ENCODE measurements at regions not wholly inside any gene's neighbourhood (a gene's known extent, or its start where the extent isn't known, plus 50 kb on each side); places are given as distances from the start of the nearest gene placed in this dataset.

DNA sequence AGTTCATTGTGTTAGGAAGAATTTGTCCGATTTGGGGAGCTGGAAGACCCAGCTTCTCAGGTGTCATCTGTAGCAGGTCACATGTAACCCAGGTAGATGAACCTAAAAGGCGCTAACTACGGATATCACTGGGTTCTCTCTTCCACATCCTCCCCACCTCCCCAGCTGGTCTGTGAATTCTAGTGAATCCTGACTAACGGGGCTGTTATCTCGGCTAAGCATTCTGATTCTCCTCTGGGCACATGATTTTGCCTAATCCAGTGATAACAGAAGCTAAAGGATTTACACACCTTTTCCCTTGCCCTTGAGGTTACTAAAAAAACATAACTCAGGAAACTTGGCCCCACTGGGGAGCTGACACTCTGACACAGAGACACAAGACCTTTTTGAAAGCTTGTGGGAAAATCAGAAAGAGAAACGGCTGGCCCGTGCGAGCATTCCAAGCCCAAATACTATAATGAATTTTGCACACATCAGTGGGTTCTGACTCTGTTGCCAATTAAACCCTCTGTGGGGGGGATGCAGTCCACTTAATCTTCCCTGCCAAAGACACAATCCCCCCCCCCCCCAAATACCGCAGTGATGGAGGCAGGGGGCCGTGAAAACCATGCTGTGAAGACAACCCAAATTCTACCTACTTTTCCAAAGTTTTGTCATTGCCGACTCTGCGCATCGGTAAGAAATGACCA is 81.0 kb upstream of the FZD10 start:
- Histone ChIP-seq H3K27me3 (ENCODE audit: control insufficient read depth, insufficient read depth, low read length) (peaks cover 10% of the 10 kb centered on the region), H3K4me1 (ENCODE audit: control insufficient read depth, insufficient read depth, low read length) (no peaks in the 10 kb centered on the region), H3K27ac (ENCODE audit: low read length) (no peak overlapping the region), H3K36me3 (ENCODE audit: control insufficient read depth, insufficient read depth, low read length) (no peaks in the 10 kb centered on the region), H3K4me3 (ENCODE audit: low read length) (no peak overlapping the region), H3K9me3 (ENCODE audit: control insufficient read depth, low read depth, low read length) (no peaks in the 10 kb centered on the region)
- no CpG with 5 or more reads among the region's 13 CpGs for WGBS (ENCODE audit: insufficient coverage, low lambda C conversion rate)
- DNase-seq = no peak

DNA sequence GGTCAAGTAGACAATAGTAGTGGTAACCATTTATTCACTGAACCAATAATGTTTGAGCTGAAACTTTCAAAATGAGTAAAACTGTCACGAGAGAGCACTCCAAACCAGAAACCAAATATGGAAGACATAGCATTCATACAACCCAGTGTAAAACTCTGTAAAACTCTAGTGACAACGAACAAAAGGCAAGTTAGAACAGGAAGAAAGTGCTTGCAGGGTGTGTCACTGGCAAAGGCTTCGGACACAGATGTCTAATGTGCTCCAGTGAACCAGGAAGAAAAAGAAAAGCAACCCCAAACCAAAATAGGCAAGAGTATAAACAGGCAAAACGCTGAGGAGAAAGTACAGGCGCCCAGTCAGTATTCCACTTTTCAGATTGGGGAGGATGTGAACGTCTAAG is 79.3 kb upstream of the FZD10 start:
- Histone ChIP-seq H3K27me3 (ENCODE audit: control insufficient read depth, insufficient read depth, low read length) (peaks cover 10% of the 10 kb centered on the region), H3K4me1 (ENCODE audit: control insufficient read depth, insufficient read depth, low read length) (no peaks in the 10 kb centered on the region), H3K36me3 (ENCODE audit: control insufficient read depth, insufficient read depth, low read length) (no peaks in the 10 kb centered on the region), H3K4me3 (ENCODE audit: low read length) (no peak overlapping the region), H3K27ac (ENCODE audit: low read length) (no peak overlapping the region), H3K9me3 (ENCODE audit: control insufficient read depth, low read depth, low read length) (no peaks in the 10 kb centered on the region)
- DNase-seq = no peak
- WGBS (ENCODE audit: insufficient coverage, low lambda C conversion rate) = 86% methylated on average over 2 of the region's 6 CpGs

DNA sequence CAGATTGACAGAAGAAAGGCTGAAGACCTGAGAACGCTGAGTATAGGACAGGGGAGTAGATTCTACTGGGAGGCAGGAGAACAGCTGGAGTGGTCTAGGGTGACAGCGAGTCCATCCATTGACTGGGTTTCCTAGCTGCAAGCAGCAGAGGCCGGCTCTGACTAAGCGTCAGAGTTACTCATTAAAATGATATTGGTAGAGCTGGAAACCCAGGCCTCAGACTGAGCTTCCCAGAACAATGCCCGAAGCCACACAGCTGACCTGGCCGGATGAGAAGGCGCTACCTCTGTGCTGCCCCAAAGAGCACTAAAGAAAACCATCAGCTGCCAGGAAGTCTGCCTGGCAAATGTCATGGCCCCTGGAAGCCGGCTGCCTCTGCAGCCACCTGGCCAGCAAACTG is 78.5 kb upstream of the FZD10 start:
- Histone ChIP-seq H3K27ac (ENCODE audit: low read length) (no peak overlapping the region), H3K36me3 (ENCODE audit: control insufficient read depth, insufficient read depth, low read length) (no peaks in the 10 kb centered on the region), H3K27me3 (ENCODE audit: control insufficient read depth, insufficient read depth, low read length) (peaks cover 10% of the 10 kb centered on the region), H3K4me3 (ENCODE audit: low read length) (no peak overlapping the region), H3K9me3 (ENCODE audit: control insufficient read depth, low read depth, low read length) (no peaks in the 10 kb centered on the region), H3K4me1 (ENCODE audit: control insufficient read depth, insufficient read depth, low read length) (no peaks in the 10 kb centered on the region)
- 100% methylated on average over 1 of the region's 8 CpGs for WGBS (ENCODE audit: insufficient coverage, low lambda C conversion rate)
- no peak for DNase-seq

DNA sequence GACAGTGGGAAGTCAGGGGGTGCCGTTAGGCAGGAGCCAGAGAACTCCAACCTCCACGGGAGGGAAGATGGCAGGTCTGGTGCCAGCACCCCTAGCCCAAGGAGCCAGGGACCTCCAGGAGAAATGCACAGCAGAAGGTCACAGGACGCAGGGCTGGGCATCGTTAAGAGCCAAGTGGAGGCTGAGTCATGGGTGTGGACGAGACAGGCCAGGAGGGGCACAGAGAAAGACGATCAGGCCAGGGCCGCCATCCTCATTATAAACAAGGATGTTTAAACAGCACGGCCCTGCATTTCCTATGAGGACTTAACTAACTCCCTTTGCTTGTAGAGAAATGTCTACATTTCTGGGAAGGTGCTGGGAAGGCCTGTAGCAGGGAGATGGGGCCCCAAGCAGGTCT is 77.9 kb upstream of the FZD10 start:
- WGBS (ENCODE audit: insufficient coverage, low lambda C conversion rate) = no CpG with 5 or more reads among the region's 8 CpGs
- no peak for DNase-seq

GRCh38 chr12:130086248-130086647 is 76.0 kb upstream of the FZD10 start:
- Histone ChIP-seq H3K9me3 (ENCODE audit: control insufficient read depth, low read depth, low read length) (no peaks in the 10 kb centered on the region), H3K27me3 (ENCODE audit: control insufficient read depth, insufficient read depth, low read length) (peaks cover 3% of the 10 kb centered on the region), H3K4me3 (ENCODE audit: low read length) (no peak overlapping the region), H3K4me1 (ENCODE audit: control insufficient read depth, insufficient read depth, low read length) (no peaks in the 10 kb centered on the region), H3K27ac (ENCODE audit: low read length) (no peak overlapping the region), H3K36me3 (ENCODE audit: control insufficient read depth, insufficient read depth, low read length) (no peaks in the 10 kb centered on the region)
- peak in 1 of 2 donors; percentile 16 for DNase-seq
- no CpG with 5 or more reads among the region's 11 CpGs for WGBS (ENCODE audit: insufficient coverage, low lambda C conversion rate)

More for the DNA sequence above, 77.9 kb upstream of the FZD10 start:
- Histone ChIP-seq H3K4me1 (ENCODE audit: control insufficient read depth, insufficient read depth, low read length) (no peaks in the 10 kb centered on the region), H3K27me3 (ENCODE audit: control insufficient read depth, insufficient read depth, low read length) (peaks cover 6% of the 10 kb centered on the region), H3K4me3 (ENCODE audit: low read length) (no peak overlapping the region), H3K27ac (ENCODE audit: low read length) (no peak overlapping the region), H3K36me3 (ENCODE audit: control insufficient read depth, insufficient read depth, low read length) (no peaks in the 10 kb centered on the region), H3K9me3 (ENCODE audit: control insufficient read depth, low read depth, low read length) (no peaks in the 10 kb centered on the region)

GRCh38 chr12:130086797-130087196 is 75.5 kb upstream of the FZD10 start:
- Histone ChIP-seq H3K36me3 (ENCODE audit: control insufficient read depth, insufficient read depth, low read length) (no peaks in the 10 kb centered on the region), H3K4me1 (ENCODE audit: control insufficient read depth, insufficient read depth, low read length) (no peaks in the 10 kb centered on the region), H3K27ac (ENCODE audit: low read length) (no peak overlapping the region), H3K4me3 (ENCODE audit: low read length) (no peak overlapping the region), H3K9me3 (ENCODE audit: control insufficient read depth, low read depth, low read length) (no peaks in the 10 kb centered on the region), H3K27me3 (ENCODE audit: control insufficient read depth, insufficient read depth, low read length) (peaks cover 3% of the 10 kb centered on the region)
- no peak for DNase-seq
- WGBS (ENCODE audit: insufficient coverage, low lambda C conversion rate) = no CpG with 5 or more reads among the region's 8 CpGs

GRCh38 chr12:130087222-130087621 is 75.0 kb upstream of the FZD10 start:
- Histone ChIP-seq H3K4me1 (ENCODE audit: control insufficient read depth, insufficient read depth, low read length) (no peaks in the 10 kb centered on the region), H3K36me3 (ENCODE audit: control insufficient read depth, insufficient read depth, low read length) (no peaks in the 10 kb centered on the region), H3K27ac (ENCODE audit: low read length) (no peak overlapping the region), H3K27me3 (ENCODE audit: control insufficient read depth, insufficient read depth, low read length) (peaks cover under 1% of the 10 kb centered on the region), H3K9me3 (ENCODE audit: control insufficient read depth, low read depth, low read length) (no peaks in the 10 kb centered on the region), H3K4me3 (ENCODE audit: low read length) (no peak overlapping the region)
- no CpG with 5 or more reads among the region's 11 CpGs for WGBS (ENCODE audit: insufficient coverage, low lambda C conversion rate)
- no peak for DNase-seq

DNA sequence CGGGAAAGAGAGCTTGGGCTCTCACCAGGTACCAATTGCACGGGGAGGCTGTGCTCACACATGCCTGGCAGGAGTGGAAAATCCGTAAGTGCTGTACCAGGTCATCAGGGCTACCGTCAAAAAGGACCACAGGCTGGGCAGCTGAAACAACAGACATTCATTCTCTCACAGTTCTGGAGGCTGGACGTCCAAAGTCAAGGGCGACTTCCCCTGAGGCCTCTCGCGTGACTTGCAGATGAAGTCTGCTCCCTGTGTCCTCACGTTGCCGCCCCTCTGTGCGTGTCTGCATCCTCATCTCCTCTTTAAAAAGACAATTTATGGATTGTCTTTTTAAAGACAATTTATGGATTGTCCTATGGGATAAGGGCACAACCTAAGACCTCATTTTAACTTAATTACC is 73.8 kb upstream of the FZD10 start:
- H3K27me3 ChIP-seq (ENCODE audit: control insufficient read depth, insufficient read depth, low read length) = no peaks in the 10 kb centered on the region
- WGBS (ENCODE audit: insufficient coverage, low lambda C conversion rate) = no CpG with 5 or more reads among the region's 11 CpGs
- H3K4me1 ChIP-seq (ENCODE audit: control insufficient read depth, insufficient read depth, low read length) = no peaks in the 10 kb centered on the region
- no peaks in the 10 kb centered on the region for H3K9me3 ChIP-seq (ENCODE audit: control insufficient read depth, low read depth, low read length)
- DNase-seq = no peak
- H3K36me3 ChIP-seq (ENCODE audit: control insufficient read depth, insufficient read depth, low read length) = no peaks in the 10 kb centered on the region
- no peak overlapping the region for H3K27ac ChIP-seq (ENCODE audit: low read length)
- no peak overlapping the region for H3K4me3 ChIP-seq (ENCODE audit: low read length)

DNA sequence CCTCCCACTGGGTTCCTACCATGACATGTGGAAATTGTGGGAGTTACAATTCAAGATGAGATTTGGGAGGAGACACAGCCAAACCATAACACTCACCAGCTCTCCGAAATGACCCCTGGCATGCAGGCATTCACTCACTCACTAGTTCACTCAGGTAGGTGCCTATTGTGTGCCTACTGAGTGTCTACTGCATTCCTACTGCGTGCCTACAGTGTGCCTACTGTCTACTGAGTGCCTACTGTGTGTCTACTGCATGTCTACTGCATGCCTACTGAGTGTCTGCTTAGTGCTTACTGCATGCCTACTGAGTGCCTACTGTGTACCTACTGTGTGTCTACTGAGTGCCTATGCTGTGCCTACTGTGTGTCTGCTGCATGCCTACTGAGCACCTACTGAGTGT is 71.7 kb upstream of the FZD10 start:
- WGBS (ENCODE audit: insufficient coverage, low lambda C conversion rate) = no CpG with 5 or more reads among the region's 2 CpGs
- H3K27me3 ChIP-seq (ENCODE audit: control insufficient read depth, insufficient read depth, low read length) = no peaks in the 10 kb centered on the region
- H3K4me1 ChIP-seq (ENCODE audit: control insufficient read depth, insufficient read depth, low read length) = no peaks in the 10 kb centered on the region
- H3K27ac ChIP-seq (ENCODE audit: low read length) = no peak overlapping the region
- no peaks in the 10 kb centered on the region for H3K9me3 ChIP-seq (ENCODE audit: control insufficient read depth, low read depth, low read length)
- H3K36me3 ChIP-seq (ENCODE audit: control insufficient read depth, insufficient read depth, low read length) = no peaks in the 10 kb centered on the region
- no peak for DNase-seq
- H3K4me3 ChIP-seq (ENCODE audit: low read length) = no peak overlapping the region

GRCh38 chr12:130093380-130093779 is 68.9 kb upstream of the FZD10 start:
- Histone ChIP-seq H3K27me3 (ENCODE audit: control insufficient read depth, insufficient read depth, low read length) (no peaks in the 10 kb centered on the region), H3K9me3 (ENCODE audit: control insufficient read depth, low read depth, low read length) (no peaks in the 10 kb centered on the region), H3K4me3 (ENCODE audit: low read length) (no peak overlapping the region), H3K4me1 (ENCODE audit: control insufficient read depth, insufficient read depth, low read length) (no peaks in the 10 kb centered on the region), H3K27ac (ENCODE audit: low read length) (no peak overlapping the region), H3K36me3 (ENCODE audit: control insufficient read depth, insufficient read depth, low read length) (no peaks in the 10 kb centered on the region)
- no CpG with 5 or more reads among the region's 8 CpGs for WGBS (ENCODE audit: insufficient coverage, low lambda C conversion rate)
- no peak for DNase-seq

GRCh38 chr12:130097342-130097741 is 64.9 kb upstream of the FZD10 start:
- no peaks in the 10 kb centered on the region for H3K36me3 ChIP-seq (ENCODE audit: control insufficient read depth, insufficient read depth, low read length)
- no peak for DNase-seq
- no CpG with 5 or more reads among the region's 8 CpGs for WGBS (ENCODE audit: insufficient coverage, low lambda C conversion rate)
- H3K27me3 ChIP-seq (ENCODE audit: control insufficient read depth, insufficient read depth, low read length) = no peaks in the 10 kb centered on the region
- no peak overlapping the region for H3K4me3 ChIP-seq (ENCODE audit: low read length)
- no peaks in the 10 kb centered on the region for H3K9me3 ChIP-seq (ENCODE audit: control insufficient read depth, low read depth, low read length)
- no peaks in the 10 kb centered on the region for H3K4me1 ChIP-seq (ENCODE audit: control insufficient read depth, insufficient read depth, low read length)
- no peak overlapping the region for H3K27ac ChIP-seq (ENCODE audit: low read length)

Measured in large intestine (tissue), 3 donors.